Keratinocyte (primary cell): ENCODE measurements at regions not wholly inside any gene's neighbourhood (a gene's known extent, or its start where the extent isn't known, plus 50 kb on each side); places are given as distances from the start of the nearest gene placed in this dataset.

Experiments
- DNase-seq: peaks from one replicate; pipeline ENCODE4 v3.0.0-alpha.2; 2011; ENCODE audit warnings: low read depth, missing footprints, low spot score
- FAIRE-seq: peaks from 2 replicates; lab custom pipeline; 2011; peaks lifted over from hg19 to GRCh38; lab: Jason Lieb, UNC
- H2AFZ ChIP-seq: 2 replicates; pipeline ENCODE4 v1.6.0; 2012; ENCODE audit warnings: low read length, control low read depth, inconsistent platforms; ENCODE audit not compliant: control insufficient read depth
- H3K27ac ChIP-seq: 2 replicates; pipeline ENCODE4 v1.5.1; 2011; ENCODE audit warnings: low read length; ENCODE audit not compliant: control insufficient read depth, insufficient read depth
- H3K27me3 ChIP-seq: 3 replicates; pipeline ENCODE4 v1.6.0; 2011; ENCODE audit warnings: low read length; ENCODE audit not compliant: control insufficient read depth, insufficient read depth; ENCODE audit errors: extremely low read depth
- H3K36me3 ChIP-seq, 2 experiments: 2 replicates in 1 of 2; 3 replicates in 1 of 2; pipeline ENCODE4 v1.5.1; 2011; ENCODE audit warnings: low read length in 2 of 2, mild to moderate bottlenecking in 1 of 2; ENCODE audit not compliant: control insufficient read depth in 2 of 2, insufficient read depth in 2 of 2; ENCODE audit errors: extremely low read depth in 1 of 2
- H3K4me1 ChIP-seq: 3 replicates; pipeline ENCODE4 v1.5.1; 2011; ENCODE audit warnings: low read length; ENCODE audit not compliant: control insufficient read depth, insufficient read depth; ENCODE audit errors: extremely low read depth
- H3K4me2 ChIP-seq: 3 replicates; pipeline ENCODE4 v1.6.0; 2011; ENCODE audit warnings: low read depth, low read length; ENCODE audit not compliant: control insufficient read depth, insufficient read depth; ENCODE audit errors: extremely low read depth
- H3K4me3 ChIP-seq, 3 experiments: fragments of 200-600 bp in 1 of 3; sonication (generic) in 1 of 3; 2 replicates in 2 of 3; 3 replicates in 1 of 3; pipeline ENCODE4 v1.5.1; 2011 to 2016; ENCODE audit warnings: low read length in 3 of 3, mild to moderate bottlenecking in 3 of 3, control low read depth in 2 of 3, inconsistent platforms in 1 of 3, low read depth in 1 of 3, mixed read lengths in 1 of 3, mixed run types in 1 of 3, moderate library complexity in 1 of 3; ENCODE audit not compliant: control insufficient read depth in 2 of 3, insufficient read depth in 2 of 3; ENCODE audit errors: extremely low read depth in 1 of 3
- H3K79me2 ChIP-seq: 2 replicates; pipeline ENCODE4 v1.6.0; 2012; ENCODE audit warnings: low read length; ENCODE audit not compliant: control insufficient read depth, insufficient read depth
- H3K9ac ChIP-seq: 3 replicates; pipeline ENCODE4 v1.6.0; 2011; ENCODE audit warnings: low read length; ENCODE audit not compliant: control insufficient read depth, insufficient read depth; ENCODE audit errors: extremely low read depth
- H3K9me1 ChIP-seq: 3 replicates; pipeline ENCODE4 v1.6.0; 2011; ENCODE audit warnings: low read length; ENCODE audit not compliant: control insufficient read depth, insufficient read depth; ENCODE audit errors: extremely low read depth
- H3K9me3 ChIP-seq: 2 replicates; pipeline ENCODE4 v1.5.1; 2012; ENCODE audit warnings: low read depth, low read length; ENCODE audit not compliant: control insufficient read depth
- H4K20me1 ChIP-seq: 3 replicates; pipeline ENCODE4 v1.6.0; 2011; ENCODE audit warnings: low read length; ENCODE audit not compliant: control insufficient read depth, insufficient read depth; ENCODE audit errors: extremely low read depth
- EZH2 ChIP-seq: IDR thresholded peaks from one replicate; pipeline ENCODE4 v1.6.1; 2012; ENCODE audit warnings: inconsistent platforms, mild to moderate bottlenecking, low read length, moderate library complexity
- dilution Hi-C: fragments of 300-500 bp; cut with MboI; formaldehyde crosslinking; loops from one replicate; pipeline ENCODE4 v1.7.0; 2020; ENCODE audit warnings: low sequenced_read_pairs; ENCODE audit not compliant: extremely low pct_ligation_motif_present
- TF ChIP-seq, protein P1 (sequence below), 3 experiments: IDR thresholded peaks in 1 of 3; conservative IDR thresholded peaks in 1 of 3; optimal IDR thresholded peaks in 1 of 3; 2 replicates in 2 of 3; 3 replicates in 1 of 3; pipeline versions ENCODE3 to v1.5.1; 2011; ENCODE audit warnings: low read length in 3 of 3, mild to moderate bottlenecking in 3 of 3, moderate library complexity in 2 of 3, control low read depth in 1 of 3, inconsistent platforms in 1 of 3; ENCODE audit not compliant: insufficient read depth in 2 of 3; ENCODE audit errors: extremely low read depth in 1 of 3

DNA sequence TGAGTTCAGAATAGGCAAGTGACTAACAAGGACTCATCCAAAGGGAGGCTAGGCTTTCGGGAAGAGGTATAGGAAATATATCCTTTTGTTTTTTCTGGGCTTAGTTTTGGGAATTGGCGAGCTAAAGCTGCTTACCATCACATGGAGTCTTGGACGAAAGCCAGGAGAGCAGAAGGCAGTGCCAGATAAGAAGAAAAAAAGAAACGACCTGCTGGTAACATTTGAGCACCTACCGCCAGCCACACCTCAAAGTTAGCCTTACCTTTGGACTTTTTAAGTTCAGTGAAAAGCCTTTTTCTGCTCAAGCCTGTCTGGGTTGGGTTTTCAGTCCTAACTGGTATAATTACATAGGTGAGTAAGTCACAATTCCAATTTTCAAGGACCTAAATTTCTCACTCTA lies 85.1 kb upstream of the LCORL start:
- H3K9me1 ChIP-seq, result no peaks in the 10 kb centered on the region
- H2AFZ ChIP-seq, result no peak overlapping the region
- H3K79me2 ChIP-seq, result no peaks in the 10 kb centered on the region
- no peaks in the 10 kb centered on the region for H3K4me1 ChIP-seq
- H3K27me3 ChIP-seq, result no peaks in the 10 kb centered on the region
- H3K36me3 ChIP-seq, result no peaks in the 10 kb centered on the region
- no peaks in the 10 kb centered on the region for H4K20me1 ChIP-seq
- dilution Hi-C loops, result no loop called here
- H3K27ac ChIP-seq, result no peak overlapping the region
- DNase-seq, result no peak
- FAIRE-seq, result no peak
- H3K9ac ChIP-seq, result no peak overlapping the region
- H3K4me2 ChIP-seq, result no peak overlapping the region
- no peak overlapping the region for H3K4me3 ChIP-seq
- TF ChIP-seq, protein P1, sequence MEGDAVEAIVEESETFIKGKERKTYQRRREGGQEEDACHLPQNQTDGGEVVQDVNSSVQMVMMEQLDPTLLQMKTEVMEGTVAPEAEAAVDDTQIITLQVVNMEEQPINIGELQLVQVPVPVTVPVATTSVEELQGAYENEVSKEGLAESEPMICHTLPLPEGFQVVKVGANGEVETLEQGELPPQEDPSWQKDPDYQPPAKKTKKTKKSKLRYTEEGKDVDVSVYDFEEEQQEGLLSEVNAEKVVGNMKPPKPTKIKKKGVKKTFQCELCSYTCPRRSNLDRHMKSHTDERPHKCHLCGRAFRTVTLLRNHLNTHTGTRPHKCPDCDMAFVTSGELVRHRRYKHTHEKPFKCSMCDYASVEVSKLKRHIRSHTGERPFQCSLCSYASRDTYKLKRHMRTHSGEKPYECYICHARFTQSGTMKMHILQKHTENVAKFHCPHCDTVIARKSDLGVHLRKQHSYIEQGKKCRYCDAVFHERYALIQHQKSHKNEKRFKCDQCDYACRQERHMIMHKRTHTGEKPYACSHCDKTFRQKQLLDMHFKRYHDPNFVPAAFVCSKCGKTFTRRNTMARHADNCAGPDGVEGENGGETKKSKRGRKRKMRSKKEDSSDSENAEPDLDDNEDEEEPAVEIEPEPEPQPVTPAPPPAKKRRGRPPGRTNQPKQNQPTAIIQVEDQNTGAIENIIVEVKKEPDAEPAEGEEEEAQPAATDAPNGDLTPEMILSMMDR (optimal IDR thresholded peaks at IDR 0.05 in 1 of 3, IDR thresholded peaks at IDR 0.05 in 1 of 3, conservative IDR thresholded peaks at IDR 0.05 in 1 of 3; ENCODE audit: extremely low read depth in 1 of 3, insufficient read depth in 2 of 3, low read length in 3 of 3), result no peak
- TF ChIP-seq EZH2, result no peak
- no peaks in the 10 kb centered on the region for H3K9me3 ChIP-seq

DNA sequence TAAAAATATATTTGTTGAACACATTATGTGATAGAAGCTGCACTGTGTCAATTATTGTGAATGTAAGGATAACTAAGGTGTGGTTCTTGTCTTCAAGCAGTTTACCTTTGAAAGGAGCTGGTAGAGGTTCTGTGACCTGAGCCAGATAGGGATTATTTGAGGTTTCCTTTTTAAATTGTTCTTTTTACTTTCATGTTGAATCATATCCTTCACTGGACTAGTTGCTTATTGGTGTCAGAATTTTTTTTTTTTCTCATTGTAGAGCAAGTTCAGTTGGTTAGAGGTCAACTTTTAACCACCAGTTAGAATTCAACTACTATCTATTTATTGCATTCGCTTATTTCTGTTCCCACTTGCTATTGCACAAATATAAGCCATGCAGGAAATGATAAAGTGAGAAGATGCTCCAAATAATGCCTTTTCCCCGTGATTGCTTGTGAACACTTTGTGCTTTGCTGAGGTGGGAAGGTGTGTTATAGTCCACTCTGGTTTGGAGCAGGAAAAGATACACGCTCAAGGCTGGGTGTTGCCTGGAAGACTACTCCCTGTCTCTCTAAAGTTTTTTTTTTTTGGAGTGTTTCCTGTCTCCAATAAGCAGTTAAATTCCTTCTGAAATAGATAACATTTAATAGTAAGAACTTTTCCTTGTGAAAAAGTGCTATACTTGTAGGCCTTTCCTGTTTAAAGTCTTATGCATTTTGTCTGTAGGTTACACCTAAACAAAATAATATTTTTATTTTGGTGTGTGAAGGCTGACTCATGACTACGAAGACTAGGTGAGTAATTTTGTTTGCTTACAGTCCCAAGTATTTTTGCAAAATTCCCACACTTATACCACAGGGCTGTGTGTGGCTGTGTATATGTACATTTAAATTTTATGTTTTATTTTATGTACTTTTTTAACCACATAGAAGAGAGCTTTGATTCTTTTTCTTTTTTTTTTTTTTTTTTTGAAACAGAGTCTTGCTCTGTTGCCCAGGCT lies 83.8 kb upstream of the LCORL start:
- Histone ChIP-seq H3K27ac (no peak overlapping the region), H3K27me3 (no peaks in the 10 kb centered on the region), H3K4me2 (no peak overlapping the region), H3K4me1 (no peaks in the 10 kb centered on the region), H4K20me1 (no peaks in the 10 kb centered on the region), H3K79me2 (no peaks in the 10 kb centered on the region), H3K9ac (no peak overlapping the region), H3K4me3 (no peak overlapping the region), H2AFZ (no peak overlapping the region), H3K36me3 (no peaks in the 10 kb centered on the region), H3K9me3 (no peaks in the 10 kb centered on the region), H3K9me1 (no peaks in the 10 kb centered on the region)
- TF ChIP-seq, protein P1 (optimal IDR thresholded peaks at IDR 0.05 in 1 of 3, IDR thresholded peaks at IDR 0.05 in 1 of 3, conservative IDR thresholded peaks at IDR 0.05 in 1 of 3; ENCODE audit: extremely low read depth in 1 of 3, insufficient read depth in 2 of 3, low read length in 3 of 3), result no peak
- no peak for TF ChIP-seq EZH2
- DNase-seq (no peak), FAIRE-seq (no peak)
- dilution Hi-C loops, result no loop called here
